CMK (cell line): ENCODE measurements at regions not wholly inside any gene's neighbourhood (a gene's known extent, or its start where the extent isn't known, plus 50 kb on each side); places are given as distances from the start of the nearest gene placed in this dataset.
"Not testable (repeated sequence)": the region's sequence is repeated elsewhere in the genome, so short reads cannot be mapped to it uniquely, and the experiment has no call there.

Experiments
- DNase-seq: peaks from one replicate; pipeline ENCODE4 v3.0.0-alpha.2; 2010; ENCODE audit warnings: low read depth

GRCh38 chr1:14261395-14261794, 337.1 kb upstream of the KAZN start:
- DNase-seq: no peak

- no peak for DNase-seq
Measured at GRCh38 chr1:14262637-14263036, 335.8 kb upstream of the KAZN start.

DNA sequence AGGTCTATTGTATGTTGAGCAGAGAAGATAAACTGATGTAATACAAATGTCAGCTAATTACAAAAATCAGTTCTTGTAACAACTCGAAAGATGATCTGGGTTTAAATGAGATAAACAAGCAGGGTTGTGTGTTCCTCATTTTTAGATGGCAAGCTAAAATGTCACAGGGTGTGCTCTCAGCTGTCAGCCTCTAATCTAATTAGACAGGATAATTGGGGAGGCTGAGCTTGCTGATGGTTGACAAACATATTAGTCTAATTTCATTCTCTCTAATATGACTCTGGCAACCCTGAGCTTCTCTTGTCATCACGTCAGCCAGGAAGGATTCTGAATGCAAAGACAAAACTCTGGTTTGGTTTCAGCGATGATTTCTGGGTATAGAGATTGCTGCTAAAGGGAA, 335.3 kb upstream of the KAZN start:
- no peak for DNase-seq

DNA sequence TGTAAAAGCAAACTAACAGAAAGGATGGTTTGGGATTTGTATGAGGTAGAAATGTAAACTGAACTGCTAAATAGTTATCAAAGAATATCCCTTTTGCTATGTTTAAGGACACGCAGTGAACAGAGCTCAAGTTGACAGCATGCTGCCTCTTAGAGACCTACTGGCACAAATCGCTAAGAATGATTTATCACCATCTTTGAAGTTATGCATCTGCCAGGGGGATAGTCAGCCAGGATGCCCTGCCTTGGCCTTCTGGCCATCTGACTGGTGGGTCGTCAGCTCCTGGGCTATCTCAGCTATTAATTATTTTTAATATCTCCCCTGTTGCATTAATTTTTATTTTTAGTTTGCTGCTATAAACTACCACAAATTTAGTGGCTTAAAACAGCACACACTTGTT, 334.8 kb upstream of the KAZN start:
- DNase-seq: no peak

DNA sequence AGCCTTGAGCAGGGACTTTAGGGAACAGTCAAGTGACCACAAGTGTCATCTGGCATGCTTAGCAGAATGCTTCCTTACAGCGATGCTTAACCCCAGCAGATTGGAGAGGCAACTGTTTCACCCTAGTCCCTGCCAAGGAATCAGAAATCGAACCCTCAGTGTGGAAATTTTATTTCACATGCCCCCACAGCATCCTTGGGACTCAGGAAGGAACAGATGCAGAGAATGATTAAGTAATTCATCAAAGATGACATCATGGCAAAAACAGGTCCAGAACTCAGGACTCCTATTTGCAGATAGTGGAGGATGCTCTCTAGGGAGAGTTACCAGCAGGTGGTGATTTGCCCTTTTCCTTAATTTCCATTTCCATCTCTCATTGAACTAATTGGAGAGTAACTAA, 333.0 kb upstream of the KAZN start:
- DNase-seq: no peak

DNA sequence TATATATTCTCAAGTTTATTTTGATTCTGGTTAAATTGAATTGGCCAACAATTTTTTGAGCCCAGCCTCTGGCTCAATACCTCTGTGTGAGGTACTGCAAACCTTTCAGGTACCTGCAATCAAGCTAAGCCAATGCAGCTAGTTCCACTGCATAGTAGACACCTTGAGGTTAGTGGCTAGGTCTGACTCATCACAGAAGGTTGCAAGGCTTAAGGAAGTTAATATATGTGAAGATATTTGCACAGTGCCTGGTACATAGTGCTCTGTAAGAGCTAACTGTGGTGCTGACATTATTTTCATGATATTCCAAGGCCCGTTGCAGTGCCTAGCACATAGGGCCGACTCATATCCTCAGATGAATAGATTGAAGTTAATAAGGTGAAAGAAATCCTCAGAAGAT, 330.5 kb upstream of the KAZN start:
- no peak for DNase-seq

DNA sequence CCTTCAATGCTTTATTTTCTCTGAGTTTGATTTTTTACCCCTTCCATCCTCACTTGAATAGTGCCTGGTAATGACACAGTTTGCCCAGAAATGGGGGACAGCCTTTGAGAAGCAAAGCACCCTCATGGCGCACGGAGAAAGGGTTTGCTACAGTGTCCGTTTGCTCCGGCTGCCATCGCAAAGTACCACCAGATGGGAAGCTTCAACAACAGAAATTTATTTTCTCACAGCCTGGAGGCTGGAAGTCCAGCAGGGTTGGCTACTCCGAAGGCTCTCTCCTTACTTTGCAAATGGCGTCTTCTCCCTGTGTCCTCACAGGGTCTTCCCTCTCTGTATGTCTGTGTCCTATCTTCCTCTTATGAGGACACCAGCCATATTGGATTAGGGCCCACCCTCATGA, 327.7 kb upstream of the KAZN start:
- DNase-seq: no peak

DNA sequence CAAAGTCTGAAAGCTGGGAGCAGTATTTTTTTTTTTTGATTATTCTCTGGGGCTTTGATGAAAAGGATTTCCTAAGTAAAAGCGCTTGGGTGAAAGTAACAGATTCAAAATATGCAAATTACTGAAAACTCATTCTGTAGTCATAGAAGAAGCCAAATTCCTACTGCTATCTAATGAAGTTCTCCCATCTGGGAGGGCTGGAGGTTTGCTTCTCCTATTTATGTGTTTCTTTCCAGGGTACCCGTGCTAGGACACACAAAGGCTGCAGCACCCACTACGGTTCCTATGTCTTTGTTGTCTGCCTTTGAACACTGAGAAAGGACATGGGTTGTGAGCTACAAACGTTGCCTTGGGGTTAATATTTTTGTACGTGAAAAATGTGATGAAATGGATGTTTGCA, 324.7 kb upstream of the KAZN start:
- DNase-seq: no peak

DNA sequence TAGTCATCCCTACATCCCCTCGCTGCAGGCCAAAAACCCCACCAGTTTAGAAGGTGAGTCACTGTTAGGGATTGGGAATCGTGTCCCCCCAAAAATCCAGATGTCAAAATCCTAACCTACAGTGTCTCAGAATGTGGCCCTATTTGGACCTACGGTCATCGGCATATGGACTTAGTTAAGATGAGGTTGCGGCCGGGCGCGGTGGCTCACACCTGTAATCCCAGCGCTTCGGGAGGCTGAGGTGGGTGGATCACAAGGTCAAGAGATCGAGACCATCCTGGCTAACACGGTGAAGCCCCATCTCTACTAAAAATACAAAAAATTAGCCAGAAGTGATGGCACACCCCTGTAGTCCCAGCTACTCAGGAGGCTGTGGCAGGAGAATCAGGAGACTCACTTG, 318.6 kb upstream of the KAZN start:
- DNase-seq: not testable (repeated sequence)

- DNase-seq: no peak
Measured at GRCh38 chr1:14280909-14281308, 317.6 kb upstream of the KAZN start.

- no peak for DNase-seq
Measured at GRCh38 chr1:14281412-14281811, 317.1 kb upstream of the KAZN start.

DNA sequence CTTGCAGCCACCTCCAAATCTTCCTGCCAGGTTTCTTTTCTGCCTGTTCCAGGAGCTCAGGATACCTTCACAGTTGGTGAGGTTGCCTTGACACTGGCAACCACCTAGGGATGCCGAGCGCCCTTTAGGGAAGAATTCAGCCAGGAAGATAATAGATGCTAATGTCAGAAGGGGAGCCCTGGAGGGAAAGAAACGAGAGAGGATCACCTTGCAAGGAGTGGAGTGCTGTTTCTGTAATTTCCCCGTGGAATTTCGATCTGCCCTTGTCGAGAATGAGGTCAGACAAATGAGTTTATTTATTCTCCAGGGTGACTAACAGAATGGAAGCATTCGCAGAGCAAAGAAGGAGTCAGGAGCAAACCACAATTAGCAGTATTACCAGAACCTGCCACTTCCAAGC, 315.8 kb upstream of the KAZN start:
- no peak for DNase-seq

DNA sequence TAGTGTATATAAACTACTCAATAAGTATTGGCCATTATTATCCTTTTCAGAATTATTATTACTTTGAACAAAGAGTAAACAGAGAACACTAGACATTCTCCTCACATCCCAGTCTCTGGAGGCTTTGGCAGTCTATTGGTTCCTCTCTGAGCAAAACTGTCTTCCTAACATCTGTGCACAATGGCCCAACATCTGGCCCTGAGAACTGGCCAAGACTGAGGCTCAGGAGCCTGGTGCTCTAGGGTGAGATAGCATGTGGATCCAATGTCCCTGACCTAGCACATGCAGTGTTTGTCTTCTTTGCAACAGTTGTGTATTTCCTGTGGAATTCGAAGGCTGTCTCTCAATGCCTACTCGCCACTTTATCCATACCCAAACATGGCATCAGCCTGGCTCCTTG, 313.2 kb upstream of the KAZN start:
- no peak for DNase-seq

GRCh38 chr1:14291182-14291581, 307.3 kb upstream of the KAZN start:
- not testable (repeated sequence) for DNase-seq

DNA sequence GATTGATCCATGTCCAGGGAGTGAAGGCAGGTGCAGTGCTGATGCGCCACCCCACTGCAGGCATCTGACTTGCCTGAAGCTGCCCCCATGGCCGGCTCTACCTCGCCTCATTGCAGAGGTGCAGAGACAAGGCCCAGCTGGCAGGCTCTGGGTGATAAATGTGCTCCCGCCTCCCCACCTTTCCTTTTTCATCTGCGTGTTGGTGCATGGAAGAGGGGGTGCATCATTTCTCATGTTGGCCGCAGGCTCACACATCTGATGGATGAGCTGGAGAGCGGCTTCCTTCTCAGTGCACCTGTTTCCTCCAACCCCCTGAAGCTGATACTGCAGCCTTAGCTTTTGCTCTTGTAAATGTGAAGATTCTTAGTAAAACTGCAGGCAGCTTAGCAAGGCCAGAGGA, 306.0 kb upstream of the KAZN start:
- no peak for DNase-seq

DNA sequence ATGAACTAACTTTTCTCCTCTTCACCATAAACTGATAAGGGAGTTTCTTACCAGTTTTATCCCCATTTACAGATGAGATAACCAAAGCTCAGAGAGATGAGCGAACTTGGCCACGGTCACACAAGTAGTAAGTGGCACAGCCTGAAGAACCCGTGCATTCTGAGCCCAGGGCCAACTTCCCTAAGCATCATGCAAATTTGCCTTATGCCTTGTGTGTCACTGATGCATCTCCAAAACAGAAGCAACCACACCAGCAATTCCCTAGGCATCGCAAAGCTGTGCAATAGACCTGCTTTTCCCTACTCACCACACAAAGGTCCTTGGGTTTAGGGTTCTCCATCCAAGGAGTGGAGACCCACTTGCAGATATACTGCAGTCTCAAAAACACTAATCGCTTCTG, 304.5 kb upstream of the KAZN start:
- DNase-seq: no peak

GRCh38 chr1:14294860-14295536, 303.5 kb upstream of the KAZN start:
- no peak for DNase-seq

DNA sequence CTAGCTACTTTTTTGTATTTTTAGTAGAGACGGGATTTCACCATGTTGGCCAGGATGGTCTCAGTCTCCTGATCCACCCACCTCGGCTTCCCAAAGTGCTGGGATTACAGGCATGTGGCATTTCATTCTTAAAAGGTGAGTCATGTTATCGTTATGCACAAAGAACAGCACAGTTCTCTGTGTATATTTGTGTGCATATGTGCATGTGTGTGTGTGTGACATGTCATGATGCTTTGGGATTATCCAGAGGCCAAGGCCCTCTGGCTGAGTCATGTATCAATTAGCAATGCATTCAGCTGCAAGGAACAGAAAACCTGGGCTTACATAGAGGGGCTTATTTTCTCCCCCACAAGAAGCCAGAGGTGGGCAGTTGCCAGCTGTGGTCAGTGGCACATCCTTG, 301.7 kb upstream of the KAZN start:
- no peak for DNase-seq

- DNase-seq: no peak
Measured at GRCh38 chr1:14297356-14297755, 301.1 kb upstream of the KAZN start.

- no peak for DNase-seq
Measured at GRCh38 chr1:14298806-14299205, 299.7 kb upstream of the KAZN start.

DNA sequence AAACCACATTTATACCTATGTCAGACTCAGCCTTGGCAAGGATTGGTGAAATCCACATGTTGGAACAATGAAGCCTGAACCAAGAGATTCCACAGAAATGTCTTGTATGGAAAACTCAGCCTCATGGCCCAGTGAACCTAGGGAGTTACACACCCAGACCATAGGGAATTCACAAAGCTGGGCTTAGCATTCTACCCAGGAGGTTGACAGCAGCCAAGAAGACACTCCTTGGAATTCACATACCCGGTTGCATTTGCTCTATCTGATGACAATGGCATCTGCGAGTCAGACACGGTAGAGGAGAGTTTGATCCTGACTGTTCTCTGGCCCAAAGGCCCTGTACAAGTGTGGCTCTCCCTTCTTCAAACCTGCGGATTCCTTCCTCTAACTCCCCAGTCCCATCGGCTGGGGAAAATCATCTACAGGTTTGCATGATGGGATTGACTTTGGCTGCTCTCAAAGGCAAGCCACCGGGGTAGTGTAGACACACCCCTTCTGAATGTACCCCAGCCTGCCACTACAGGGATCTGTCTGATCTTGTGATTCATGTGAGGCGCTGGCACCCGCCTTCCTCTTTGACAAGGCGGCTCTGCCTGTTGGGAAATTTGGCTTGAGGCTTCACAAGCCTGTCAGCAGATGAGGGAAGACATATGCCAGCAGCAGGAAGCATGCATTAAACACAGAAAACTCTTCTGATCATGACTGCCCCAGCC, 297.3 kb upstream of the KAZN start:
- DNase-seq: no peak

- no peak for DNase-seq
Measured at GRCh38 chr1:14301704-14302024, 296.8 kb upstream of the KAZN start.

- DNase-seq: no peak
Measured at GRCh38 chr1:14302025-14302424, 296.5 kb upstream of the KAZN start.

DNA sequence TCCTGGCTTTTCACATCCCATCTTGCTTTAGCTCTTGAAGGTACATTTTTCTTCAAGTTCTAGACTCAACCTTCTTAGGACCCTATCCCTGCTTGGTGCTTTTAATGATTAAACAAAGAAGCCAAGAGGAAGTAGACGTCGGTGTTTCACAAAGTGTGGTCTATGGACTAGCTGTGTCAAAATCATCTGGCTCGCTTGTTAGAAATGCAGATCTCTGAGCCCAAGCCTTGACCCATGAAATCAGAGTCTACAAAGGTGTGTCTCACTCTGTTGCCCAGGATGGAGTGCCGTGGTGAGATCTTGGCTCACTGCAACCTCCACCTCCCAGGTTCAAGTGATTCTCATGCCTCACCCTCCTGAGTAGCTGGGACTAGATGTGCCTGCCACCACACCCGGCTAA, 295.5 kb upstream of the KAZN start:
- no peak for DNase-seq
